ENCODE measurements at regions not wholly inside any gene's neighbourhood (a gene's known extent, or its start where the extent isn't known, plus 50 kb on each side); places are given as distances from the start of the nearest gene placed in this dataset.

DNA sequence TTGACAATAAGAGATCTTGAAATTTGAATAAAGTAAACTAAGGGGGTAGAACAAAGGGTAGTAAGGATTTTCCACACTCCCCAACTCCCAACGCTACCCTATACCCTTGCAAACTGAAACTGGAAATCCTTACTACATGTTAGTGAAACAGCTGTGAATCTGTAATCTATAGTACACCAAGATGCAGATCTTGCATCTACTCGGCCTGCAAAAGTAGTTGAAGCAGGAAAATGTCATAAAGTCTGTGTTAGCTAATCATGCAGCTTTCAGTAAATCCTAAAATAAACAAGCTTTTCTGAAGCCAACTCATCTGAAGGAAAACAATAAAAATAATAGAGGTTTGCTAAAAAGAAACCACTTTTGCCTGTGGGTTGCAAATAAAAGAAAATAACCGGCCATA, 1242.0 kb upstream of the ACO1 start:
- H3K4me3 ChIP-seq (ENCODE audit: low read depth, poor library complexity, severe bottlenecking) = no peak overlapping the region
- DNase-seq (ENCODE audit: low spot score in 2 of 2) = no peak
- no peak for TF ChIP-seq POLR2A (IDR thresholded peaks at IDR 0.05)
- no peak for TF ChIP-seq CTCF (IDR thresholded peaks at IDR 0.05)
- intact Hi-C loops (cut with DNase I; ENCODE audit: low total_unique reads) = no loop called here
- 50 to 63% methylated on average over 3 of the region's 3 CpGs for WGBS, 2 donors

- no peak for DNase-seq (ENCODE audit: low spot score in 2 of 2)
- no peak overlapping the region for H3K4me3 ChIP-seq (ENCODE audit: low read depth, poor library complexity, severe bottlenecking)
- WGBS, 2 donors = 54 to 57% methylated on average over 3 of the region's 3 CpGs
- intact Hi-C loops (cut with DNase I; ENCODE audit: low total_unique reads) = no loop called here
- TF ChIP-seq CTCF (IDR thresholded peaks at IDR 0.05) (no peak), POLR2A (IDR thresholded peaks at IDR 0.05) (no peak)
Observed at GRCh38 chr9:31144614-31145013, 1239.8 kb upstream of the ACO1 start.

DNA sequence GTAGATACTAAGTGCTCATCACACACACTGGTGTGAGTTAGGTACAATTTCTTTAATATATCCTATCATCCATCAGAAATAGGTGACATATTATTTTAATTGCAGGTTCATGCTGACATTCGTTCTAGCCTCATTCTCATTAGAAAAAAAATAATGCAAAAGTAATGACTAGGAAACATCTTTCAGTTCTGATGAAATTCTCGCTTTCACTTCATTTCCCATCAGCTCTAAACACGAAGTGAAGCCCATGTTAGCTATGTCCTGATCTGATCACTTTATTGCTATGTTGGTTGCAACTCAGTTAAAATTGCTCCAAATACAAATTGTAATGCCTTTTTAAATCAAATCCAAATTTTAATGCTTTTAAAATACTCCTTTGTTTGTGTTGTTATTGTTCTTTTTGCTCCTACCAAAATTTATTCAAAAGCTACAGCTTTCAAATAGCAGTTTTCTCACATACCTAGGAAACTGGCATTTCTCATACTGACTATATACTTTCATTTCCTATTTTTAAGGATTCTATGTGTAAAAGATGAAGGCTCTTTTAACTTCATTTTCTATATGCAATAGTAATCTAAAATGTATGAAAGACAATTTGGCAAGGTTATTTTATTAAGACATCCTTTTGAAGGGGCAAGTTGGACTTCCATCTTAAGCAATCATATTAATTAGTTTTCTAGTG, 1237.8 kb upstream of the ACO1 start:
- H3K4me3 ChIP-seq (ENCODE audit: low read depth, poor library complexity, severe bottlenecking) = no peak overlapping the region
- intact Hi-C loops (cut with DNase I; ENCODE audit: low total_unique reads) = no loop called here
- 72 to 77% methylated on average over 3 of the region's 3 CpGs for WGBS, 2 donors
- DNase-seq (ENCODE audit: low spot score in 2 of 2) = no peak
- no peak for TF ChIP-seq POLR2A (IDR thresholded peaks at IDR 0.05)
- TF ChIP-seq CTCF (IDR thresholded peaks at IDR 0.05) = no peak

GRCh38 chr9:31153250-31153840, 1231.1 kb upstream of the ACO1 start:
- DNase-seq (ENCODE audit: low spot score in 2 of 2) = no peak
- intact Hi-C loops (cut with DNase I; ENCODE audit: low total_unique reads) = no loop called here
- H3K4me3 ChIP-seq (ENCODE audit: low read depth, poor library complexity, severe bottlenecking) = no peak overlapping the region
- TF ChIP-seq POLR2A (IDR thresholded peaks at IDR 0.05) = no peak
- TF ChIP-seq CTCF (IDR thresholded peaks at IDR 0.05) = no peak
- 56 to 59% methylated on average over 2 of the region's 2 CpGs for WGBS, 2 donors

- TF ChIP-seq POLR2A (IDR thresholded peaks at IDR 0.05) (no peak), CTCF (IDR thresholded peaks at IDR 0.05) (no peak)
- no peak for DNase-seq (ENCODE audit: low spot score in 2 of 2)
- no peak overlapping the region for H3K4me3 ChIP-seq (ENCODE audit: low read depth, poor library complexity, severe bottlenecking)
- intact Hi-C loops (cut with DNase I; ENCODE audit: low total_unique reads) = no loop called here
- 81 to 85% methylated on average over 4 of the region's 4 CpGs for WGBS, 2 donors
Observed at GRCh38 chr9:31166516-31166915, 1217.9 kb upstream of the ACO1 start.

- DNase-seq (ENCODE audit: low spot score in 2 of 2) = no peak
- TF ChIP-seq CTCF (IDR thresholded peaks at IDR 0.05) = no peak
- no peak for TF ChIP-seq POLR2A (IDR thresholded peaks at IDR 0.05)
- intact Hi-C loops (cut with DNase I; ENCODE audit: low total_unique reads) = no loop called here
- H3K4me3 ChIP-seq (ENCODE audit: low read depth, poor library complexity, severe bottlenecking) = no peak overlapping the region
Observed at GRCh38 chr9:31168161-31168560, 1216.3 kb upstream of the ACO1 start.

Data from lower leg skin (tissue), 4 donors.